Suppressor macrophage treated with lipopolysaccharide for 1 hour (primary cell): ENCODE measurements at regions not wholly inside any gene's neighbourhood (a gene's known extent, or its start where the extent isn't known, plus 50 kb on each side); places are given as distances from the start of the nearest gene placed in this dataset.
"Not testable (repeated sequence)": the region's sequence is repeated elsewhere in the genome, so short reads cannot be mapped to it uniquely, and the experiment has no call there.

Experiments
- DNase-seq, 3 donors: peaks; one replicate each; pipeline ENCODE4 v3.0.0-alpha.2; 2020 to 2022

DNA sequence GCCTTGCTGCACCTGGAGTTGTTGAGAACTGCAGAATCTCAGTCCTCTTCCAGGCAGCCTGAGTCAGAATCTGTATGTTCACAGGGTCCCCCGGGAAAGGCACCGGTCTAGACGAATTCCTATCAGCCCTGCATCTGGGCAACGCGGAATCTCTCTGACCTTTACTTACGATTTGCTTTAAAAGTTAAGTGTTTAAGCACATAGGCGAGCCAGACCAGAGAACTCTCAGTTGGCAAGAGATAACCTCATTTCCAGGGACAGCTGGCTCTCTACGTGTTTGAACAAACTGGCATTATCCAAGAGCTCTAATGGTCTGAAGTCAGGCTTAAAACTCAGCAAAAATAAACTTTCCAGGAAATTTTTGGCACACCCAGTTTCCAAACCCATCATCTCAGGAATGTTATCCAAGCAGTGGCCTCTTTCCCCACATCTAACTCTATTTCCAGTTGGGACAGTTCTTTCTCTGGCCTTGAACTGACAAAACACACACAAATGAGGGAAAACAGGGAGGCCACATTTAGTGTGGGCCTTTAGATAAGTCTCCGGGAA is 53.4 kb downstream of the HES1 start:
- DNase-seq: no peak

DNA sequence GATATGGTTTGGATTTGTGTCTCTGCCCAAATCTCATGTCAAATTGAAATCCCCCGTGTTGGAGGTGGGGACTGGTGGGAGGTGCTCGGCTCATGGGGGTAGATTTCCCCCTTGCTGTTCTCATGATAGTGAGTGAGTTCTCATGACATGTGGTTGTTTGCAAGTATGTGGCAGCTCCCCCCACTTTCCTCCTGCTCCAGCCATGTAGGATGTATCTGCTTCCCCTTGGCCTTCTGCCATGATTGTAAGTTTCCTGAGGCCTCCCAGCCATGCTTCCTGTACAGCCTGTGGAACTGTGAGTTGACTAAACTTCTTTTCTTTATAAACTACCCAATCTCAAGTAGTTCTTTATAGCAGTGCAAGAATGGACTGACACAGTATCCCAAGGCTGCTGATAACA is 55.9 kb downstream of the HES1 start:
- DNase-seq: not testable (repeated sequence)

DNA sequence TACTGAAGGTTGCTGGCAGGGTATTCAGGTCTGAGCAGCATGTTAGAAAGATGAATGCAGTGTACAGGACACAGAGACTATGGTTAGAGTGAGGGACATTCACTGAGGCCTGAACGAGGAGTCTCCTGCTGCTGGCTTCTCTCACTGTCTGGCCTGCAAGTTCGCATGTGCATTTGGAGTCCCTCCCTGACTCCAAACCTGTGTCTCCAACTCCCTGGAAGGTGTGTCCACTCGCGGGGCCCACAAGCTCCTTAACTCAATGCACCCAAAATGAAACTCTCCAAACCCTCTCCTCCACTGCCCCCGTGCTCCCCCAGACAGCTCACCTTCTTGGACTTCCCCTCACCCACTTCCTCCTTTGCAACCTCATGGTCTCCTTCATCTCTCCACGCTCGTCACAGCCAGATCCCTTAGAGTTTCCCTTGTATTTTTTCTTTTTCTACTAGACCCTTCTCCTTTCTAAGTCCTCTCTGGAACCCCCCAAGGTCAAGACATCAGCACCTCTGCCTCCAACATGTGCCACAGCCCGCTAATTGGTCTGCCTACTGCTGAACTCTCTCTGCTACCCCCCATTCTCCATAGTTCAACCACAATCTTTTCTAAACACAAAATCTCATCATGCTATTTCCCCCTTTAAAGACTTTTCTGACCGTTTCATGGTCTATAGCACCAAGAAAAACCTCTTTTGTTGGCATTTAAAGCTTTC is 58.3 kb downstream of the HES1 start:
- DNase-seq: peak; percentile 31 to 53 (median 44)

DNA sequence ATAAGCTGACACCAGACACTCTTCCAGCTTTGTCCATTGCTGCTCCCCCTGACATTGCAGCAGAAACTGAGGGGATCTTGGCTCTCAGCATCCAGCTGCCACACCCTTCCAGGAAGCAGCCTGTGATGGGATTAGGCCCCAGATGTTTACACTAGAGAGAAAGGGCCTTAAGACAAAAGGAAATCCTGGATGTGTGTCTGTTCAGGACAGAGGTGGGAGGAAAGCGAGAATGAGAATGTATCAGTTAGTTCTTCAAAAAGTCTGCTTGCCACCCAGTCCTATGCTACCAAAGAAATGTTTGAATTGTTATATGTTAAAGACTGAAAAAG is 58.8 kb downstream of the HES1 start:
- no peak for DNase-seq

DNA sequence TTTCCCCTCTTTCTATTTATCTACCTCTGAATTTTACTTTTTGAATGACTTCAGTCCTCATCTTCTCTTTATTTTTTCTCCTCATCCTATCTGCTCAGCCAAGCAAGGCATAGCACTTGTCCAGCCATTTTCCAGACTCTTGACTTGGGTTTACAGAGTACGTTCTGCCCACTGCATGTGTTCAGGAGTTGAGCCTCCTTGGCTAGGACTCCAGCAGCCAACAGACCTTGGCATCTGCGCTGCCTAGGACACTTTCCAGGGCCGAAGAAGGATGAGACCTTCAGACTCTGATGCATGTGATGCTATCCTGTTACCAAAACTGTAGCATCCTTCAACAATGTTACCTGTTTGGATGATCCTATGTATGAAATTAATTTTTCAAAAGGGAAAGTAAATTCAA is 59.7 kb downstream of the HES1 start:
- DNase-seq: no peak

DNA sequence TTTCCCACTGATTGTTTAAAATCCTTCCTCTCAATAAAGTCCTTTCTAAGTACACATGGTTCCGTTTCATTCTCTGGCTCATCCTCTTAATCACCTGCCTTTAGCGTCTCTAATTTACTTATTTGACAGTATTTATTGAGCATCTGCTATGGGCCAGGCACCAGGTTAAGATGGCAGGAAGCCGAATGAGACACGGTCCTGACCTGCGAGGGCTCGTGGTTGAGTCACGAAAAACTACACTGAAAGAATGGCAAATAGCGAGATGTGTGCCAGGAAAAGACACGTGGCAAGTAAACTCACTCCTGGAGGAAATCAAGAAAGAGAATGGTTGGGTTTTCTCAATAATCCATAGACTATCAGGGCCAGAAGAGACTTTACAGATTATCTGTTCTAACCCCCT is 60.9 kb downstream of the HES1 start:
- no peak for DNase-seq

DNA sequence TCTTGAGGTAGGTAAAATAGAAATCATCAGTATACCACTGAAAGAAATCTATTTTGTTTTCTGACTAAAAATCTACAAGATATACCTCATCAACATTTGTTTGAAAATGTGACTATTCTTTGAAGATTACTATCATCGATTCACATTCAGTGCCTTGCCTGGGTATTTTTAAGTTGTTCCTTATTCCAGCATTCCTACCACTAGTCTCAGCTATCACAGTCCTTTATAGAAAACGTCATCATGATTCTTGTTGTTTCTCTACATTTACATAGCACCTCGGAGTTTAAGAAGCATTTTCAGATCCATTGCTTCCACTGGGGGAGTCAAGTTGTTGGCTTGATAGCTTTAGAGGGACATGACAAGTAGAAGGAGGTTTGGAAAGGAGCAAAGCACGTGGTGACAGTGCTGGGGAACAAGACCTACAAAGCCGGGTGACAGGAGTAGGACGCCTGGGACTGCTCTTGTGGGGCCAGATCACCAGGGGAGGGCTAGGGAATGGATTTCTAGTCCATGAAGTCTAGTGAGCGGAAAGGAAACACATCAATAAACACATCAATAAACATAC is 61.5 kb downstream of the HES1 start:
- DNase-seq: no peak

DNA sequence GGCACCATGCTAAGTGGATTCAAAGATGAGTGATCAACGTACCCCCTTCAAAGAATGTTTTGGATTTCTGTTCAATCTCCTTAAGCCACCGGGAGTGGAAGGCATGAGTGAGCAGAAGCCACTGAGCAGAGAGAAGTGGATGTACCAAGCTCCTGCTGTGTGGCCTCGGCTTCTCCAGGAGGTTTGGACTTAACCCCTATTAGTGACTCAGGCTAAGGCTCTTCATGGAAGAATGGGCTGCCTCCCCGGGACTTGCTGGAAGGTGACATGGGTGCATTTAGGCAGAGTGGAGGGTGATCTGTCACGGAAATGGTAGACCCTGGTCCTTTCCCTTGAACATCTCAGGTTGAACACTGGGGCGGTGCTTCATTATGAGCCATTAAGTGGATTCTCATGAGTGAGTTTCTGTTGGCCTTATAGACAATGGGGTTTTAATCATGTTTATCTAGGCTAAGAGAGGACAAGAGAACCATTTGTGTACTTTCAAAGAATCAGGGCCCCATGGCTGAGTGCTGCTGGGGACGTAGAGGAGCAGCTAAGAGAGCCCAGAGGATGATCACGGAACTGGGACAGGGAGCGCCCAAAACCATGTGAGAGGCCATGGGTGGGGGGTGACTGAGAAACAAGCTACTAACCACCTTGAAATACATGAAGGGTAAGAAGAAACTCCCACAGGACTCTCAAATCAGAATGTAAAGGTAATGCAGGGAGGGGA is 62.2 kb downstream of the HES1 start:
- no peak for DNase-seq

DNA sequence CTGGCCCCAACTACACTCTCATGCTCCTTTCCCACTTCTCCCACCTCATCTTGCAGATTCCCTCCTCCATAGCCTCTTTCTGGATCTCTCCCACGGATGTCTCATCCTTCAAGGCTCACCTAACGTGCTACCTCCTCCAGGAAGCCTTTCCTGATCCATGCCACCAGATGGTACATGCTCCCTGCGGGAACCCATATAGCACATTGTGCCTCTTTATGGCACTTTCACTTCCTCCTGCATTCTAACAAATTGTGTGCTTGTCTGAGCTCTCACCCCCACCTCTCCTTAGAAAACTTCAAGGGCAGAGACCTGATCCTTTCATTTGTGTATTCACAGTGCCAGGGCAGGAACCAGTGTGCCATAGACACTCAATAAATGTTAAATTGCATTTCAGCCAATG is 63.0 kb downstream of the HES1 start:
- DNase-seq: no peak

DNA sequence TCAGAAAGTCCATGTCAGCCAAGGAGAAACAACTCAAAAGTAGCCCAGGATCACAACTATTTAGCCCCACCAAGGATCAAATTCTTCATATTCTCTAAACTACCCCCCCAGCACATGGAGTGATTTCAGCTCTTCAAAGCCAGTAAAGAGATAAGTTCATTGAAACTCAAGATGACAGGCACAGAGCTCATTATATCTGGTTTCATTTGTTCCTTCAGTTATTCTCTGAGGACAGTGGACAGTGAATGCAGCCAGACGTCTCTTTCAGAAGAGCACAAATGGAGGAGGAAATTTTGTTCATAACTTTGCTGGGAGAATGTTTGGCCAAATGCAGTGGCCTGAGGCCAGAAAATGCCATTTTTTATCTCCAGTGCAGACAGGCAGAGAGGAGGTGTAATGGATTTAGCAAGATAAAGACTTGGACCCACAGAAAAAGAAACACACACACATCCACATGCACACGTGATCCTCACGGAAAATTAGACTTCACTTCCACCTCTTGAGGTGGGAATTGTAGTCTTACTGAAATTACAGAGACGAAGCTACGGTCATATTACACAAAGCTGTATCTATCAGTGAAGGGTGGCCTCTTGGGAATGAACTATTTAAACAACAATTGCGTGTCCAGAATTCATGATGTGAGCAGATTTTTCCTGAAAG is 64.6 kb downstream of the HES1 start:
- DNase-seq: no peak

DNA sequence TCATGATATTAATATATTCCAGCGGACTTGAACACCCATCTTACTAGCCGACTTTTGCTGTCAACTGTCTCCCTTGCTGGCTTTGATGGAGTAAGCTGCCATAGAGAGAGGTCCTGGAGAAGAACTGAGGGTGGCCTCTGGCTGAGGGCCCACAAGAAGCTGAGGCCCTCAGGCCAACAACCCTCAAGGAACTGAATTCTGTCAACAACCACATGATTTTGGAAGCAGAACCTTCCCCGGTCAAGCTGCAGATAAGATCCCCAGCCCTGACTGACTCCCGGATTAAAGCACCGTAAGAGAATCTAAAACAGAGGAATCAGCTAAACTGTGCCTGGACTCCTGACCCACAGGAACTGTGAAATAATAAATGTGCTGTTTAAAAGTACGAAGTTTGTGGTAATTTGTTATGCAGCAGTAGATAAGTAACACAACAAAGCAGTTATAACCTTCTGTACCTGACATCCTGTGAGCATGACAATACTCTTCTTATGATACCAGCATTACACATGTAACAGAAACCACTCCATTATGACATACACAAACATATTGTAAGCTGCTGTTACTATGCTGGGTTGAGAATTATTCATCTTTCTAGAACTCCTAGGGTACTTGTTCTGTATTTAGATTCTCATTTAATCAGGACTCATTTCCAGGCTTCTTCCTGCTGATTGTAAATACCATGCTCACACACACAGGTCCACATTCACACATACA is 66.2 kb downstream of the HES1 start:
- DNase-seq: no peak

DNA sequence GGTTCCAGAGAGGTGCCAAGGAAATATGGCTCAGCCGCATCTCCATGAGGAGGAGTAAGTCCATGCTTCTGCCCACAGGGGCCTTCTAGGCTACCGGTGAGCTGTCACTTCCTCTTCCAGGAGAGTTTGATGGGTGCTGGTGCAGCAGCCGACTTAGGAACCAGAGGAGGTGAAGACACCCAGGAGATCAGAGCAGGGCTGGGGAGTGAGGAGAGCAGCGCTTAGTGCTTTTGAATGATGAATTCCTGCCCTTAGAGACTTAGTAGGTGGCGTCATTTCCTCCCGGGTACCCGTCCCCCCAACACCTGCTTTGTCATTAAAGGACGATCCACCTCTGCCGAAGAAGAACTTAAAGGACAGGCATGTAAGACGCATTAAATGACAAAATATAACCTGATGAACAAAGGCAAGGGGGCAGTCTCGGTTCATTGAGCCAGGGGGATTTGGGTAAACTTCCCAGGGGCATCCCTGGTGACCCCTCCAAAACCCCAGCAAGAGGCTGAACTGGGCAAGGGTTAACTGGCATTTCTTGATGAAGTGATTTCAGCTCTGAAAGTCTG is 67.6 kb downstream of the HES1 start:
- DNase-seq: no peak

DNA sequence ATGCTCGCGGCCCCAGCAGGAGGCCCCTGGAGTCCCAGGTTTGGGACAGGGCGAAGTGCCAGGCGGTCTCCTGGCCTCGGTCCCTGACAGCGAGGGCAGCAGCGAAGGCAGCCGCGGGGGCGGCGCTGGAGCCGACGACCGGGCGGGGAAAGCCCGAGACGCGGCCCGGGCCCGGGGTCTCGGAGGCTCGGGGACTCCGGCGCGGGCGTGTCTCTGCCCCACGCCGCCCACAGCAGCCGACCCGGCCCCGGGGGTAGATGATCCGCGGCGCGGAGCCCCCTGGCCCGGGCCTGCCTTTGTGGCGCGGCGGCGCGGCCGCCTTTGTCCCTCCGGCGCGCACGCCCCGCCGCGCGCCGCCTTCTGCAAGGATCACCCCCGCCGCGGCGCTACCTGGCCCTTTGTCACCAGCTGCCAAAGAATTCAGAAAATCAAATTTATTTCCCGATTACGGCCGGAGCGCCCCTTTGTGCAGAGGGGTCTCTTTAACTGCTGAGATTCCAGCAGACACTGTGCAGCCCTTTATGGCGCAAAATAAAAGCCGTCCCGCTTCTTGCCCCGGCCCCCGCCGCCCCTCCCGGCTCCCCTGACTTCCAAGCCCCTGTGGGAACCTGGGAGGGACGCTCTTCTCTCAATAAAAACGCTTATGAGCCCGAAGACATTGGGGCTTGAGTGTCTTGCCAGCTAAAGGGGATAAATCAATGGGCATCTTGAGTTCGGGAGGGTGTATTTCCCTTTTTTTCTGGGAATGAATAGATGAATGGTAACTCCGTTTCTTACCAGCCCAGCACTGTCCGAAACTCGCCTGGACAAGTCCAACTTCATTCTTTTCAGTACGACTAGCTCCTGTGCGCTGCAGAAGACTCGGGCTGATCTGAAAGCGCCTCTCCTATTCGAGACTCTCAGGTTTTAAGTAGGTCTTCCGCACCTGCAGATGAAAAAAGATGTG is 68.4 kb downstream of the HES1 start:
- peak; percentile 22 to 42 (median 30) for DNase-seq

DNA sequence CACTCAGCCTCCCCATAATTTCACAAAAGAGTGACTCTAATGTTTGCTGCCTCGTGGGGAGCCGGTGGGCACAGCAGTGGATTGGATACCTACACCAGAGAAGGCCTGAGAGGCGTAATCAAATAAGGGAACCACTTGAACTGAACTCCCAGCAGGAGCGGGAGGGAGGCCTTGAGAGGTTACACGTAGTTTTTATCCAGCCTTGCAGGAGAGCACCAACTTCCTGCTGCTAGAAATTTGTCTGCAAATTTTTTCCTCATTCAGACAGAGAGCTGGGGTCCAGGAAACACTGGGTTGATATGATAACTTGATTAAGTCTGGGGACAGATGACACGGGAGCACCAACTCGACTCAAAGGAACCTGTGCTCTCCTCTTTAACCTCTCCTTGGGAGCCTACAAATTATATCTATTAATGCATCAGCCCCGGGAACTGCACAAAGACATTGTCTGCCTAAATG is 69.8 kb downstream of the HES1 start:
- peak; percentile 32 to 43 (median 43) for DNase-seq

DNA sequence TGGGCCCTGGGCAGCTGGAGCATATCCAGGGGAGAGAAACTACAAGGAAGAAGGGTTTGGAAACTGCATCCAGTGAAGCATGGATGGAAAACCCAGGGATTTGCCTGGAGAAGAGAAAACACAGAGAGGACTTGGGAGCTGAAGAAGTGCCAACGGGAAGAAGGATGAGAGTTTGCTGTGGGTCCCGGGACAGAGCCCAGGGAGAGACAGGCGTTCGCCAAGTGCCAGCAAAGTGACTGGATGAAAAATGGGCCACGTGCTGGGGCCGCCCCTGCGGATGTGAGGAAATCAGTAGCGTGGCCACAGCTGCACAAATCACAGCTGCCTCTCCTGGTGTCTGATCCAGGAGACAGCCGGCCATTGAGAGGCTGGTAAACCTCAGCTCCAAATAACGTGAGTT is 70.4 kb downstream of the HES1 start:
- peak; percentile 38 to 49 (median 41) for DNase-seq

DNA sequence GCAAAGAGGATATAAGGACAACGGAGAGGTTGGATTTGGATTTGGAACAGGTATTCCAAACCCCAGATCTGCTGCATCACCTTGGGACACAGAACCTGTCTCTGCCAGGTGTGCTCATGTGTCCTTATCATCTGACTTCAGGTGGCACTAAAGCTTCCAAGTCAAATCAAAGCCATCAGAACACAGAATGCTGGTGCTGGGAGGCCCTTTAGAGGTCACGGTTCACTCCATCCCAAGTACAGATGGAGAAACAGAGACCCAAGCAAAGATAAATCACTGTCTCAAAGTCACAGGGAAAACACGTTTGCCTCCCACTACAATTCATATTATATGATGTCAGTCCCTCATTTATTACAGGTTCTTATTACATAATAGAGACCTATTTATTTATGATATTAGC is 72.8 kb downstream of the HES1 start:
- DNase-seq: no peak

DNA sequence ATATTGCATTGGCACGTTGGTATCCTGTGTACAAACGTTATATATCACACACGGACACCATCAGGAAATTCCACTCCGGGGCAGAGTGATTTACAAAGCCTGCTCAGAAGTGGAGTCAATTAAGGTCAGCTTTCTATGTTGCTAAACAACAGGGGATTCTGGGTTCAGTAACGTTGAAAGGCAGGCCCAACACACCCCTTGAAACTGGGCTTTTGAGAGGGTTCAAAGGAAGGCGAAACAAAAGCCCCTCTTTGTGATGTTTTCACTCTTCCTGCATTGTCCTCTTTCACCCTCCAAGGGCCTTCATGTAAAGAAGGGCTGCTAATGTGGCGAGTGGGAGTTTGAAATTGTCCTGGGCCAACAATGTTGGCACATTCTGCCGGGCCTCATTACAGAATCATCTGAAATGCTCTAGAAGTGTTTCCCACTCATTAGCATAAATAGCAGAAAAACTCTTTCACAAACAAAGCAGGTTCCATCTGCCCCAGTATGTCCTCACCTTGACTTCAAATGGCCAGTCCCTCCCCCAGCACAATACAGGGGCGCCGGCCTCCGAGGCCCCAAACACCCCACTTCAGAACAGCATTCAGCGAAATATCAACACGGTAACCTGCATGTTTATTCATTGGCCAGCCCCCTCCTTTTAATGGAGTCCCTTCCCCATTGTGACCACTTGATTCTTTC is 76.4 kb downstream of the HES1 start:
- DNase-seq: no peak

DNA sequence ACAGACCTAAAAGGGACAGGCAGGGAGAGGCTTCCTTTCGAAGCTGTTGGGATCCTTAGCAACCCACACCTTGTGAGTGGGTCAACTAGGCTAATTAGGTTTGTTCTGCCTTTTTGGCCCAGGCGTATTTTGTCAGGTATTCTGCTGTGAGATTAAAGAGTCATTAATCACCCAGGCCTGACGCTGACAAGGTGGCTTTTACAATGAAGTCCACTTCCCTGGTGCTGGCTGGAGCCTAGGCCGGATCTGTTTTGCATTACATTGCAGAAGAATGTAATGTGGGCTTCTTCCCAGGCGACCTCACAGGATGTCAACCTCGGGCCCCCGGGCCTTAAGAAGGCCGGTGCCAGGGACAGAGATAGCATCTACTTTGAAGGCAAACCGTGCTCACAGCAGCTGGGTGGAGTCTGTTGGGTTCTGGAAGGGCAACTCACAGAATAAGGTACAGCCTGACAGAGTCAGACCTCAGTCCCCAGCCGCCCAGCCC is 76.9 kb downstream of the HES1 start:
- DNase-seq: no peak

DNA sequence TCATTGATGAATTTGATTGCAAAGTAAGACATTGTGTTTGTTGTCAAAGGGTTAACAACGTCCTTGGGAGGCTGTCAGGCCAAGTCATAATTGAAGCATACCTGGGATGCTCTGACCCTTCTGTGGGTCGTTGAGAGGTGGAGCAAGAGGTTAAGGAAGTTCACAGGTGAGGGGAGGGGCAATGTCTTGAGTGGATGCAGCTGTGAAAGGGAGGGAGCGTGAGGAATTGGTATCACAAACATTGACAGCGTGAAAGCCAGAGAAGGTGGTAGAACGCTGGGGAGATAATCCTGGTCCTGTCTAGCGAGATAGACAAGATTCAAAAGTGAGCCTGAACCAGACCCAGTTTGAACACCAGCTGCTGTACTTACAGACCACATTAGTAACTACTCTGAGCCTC is 79.4 kb downstream of the HES1 start:
- no peak for DNase-seq

DNA sequence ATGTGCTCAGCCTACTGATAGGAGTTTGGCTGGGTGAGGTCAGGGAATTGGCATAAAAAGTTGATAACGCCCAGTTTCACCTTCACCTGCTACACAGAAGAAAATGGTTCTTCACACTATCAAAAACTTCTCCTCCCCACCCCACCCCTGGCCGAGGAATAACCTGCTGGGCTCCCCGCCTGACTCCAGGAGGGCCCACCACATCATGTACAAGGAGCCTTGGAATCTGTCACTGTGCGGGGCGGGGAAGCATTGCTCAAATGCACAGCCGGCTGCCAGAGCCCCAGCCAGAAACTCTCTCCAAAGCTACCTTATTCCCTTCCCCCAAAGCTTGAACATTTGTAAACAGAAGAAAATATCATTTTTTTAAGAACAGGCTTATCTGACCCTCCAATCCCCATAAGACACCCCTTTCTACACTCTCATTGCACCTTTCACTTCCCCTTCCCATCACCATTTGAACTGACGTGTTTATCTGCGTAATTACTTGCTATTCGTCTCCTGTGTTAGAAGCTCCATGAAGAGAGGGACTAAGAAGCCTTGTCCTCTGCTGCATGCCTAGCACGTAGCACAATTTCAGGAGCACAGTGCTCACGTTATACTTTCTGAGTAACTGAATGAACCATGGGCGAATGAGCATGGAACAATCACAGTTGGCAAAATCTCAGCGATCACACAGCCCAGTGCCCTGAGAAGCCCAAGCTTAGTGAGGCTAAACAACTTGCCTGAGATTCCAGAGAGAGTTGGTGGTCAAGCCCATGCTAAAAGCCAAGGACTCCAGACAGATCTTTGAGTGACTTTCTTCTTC is 82.9 kb downstream of the HES1 start:
- DNase-seq: no peak
